DMS 273 (cell line): ENCODE measurements at regions not wholly inside any gene's neighbourhood (a gene's known extent, or its start where the extent isn't known, plus 50 kb on each side); places are given as distances from the start of the nearest gene placed in this dataset.
"Not testable (repeated sequence)": the region's sequence is repeated elsewhere in the genome, so short reads cannot be mapped to it uniquely, and the experiment has no call there.

ENCODE experiments used
- DNase-seq: peaks from one replicate; lab custom pipeline; 2025; ENCODE audit not compliant: unreplicated experiment; lab: John Stamatoyannopoulos, UW

DNA sequence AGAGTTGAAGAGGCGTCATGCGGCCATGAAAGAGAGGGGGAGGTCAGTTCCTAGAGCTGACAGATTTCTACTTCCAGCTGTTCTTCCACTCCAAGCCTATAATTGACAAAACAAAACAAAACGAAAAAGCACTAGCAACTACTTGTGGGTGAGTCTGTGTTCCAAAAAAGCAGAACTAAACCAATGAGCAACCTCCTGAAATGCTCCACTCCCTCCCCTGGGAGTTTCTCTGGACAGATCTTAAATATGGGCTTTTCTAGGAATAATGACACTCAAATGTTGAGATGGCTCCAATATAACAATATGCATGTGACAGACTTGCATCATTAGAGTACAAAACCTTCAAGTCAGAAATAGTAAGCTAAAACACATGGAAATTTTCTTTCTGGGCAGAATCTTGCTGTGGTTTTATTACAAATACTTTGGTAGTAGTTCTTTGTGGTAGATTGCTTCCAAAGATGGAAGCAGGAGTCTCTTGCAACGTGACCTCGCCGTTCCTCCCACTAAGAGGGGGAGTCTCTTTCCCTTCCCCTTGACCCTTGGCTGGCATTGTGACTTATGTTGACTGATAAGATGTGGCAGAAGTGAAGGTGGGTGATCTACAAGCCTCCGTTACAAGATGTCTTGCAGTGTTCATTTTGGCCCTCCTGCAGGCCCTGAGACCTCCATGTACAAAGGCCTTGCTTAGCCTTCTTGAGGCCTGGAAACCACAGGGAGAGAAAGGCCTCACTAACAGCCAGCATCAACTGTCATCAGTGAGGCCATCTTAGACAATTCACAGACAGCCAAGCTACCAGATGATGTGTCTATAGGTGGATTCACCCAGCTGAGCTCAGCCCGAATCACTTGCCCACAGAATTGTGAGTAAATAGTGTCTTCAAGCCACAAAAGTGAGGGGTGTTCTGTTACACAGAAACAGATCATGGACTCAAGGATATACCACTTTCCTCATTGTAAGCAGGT is 173.1 kb upstream of the RFC3 start:
- DNase-seq = no peak

DNA sequence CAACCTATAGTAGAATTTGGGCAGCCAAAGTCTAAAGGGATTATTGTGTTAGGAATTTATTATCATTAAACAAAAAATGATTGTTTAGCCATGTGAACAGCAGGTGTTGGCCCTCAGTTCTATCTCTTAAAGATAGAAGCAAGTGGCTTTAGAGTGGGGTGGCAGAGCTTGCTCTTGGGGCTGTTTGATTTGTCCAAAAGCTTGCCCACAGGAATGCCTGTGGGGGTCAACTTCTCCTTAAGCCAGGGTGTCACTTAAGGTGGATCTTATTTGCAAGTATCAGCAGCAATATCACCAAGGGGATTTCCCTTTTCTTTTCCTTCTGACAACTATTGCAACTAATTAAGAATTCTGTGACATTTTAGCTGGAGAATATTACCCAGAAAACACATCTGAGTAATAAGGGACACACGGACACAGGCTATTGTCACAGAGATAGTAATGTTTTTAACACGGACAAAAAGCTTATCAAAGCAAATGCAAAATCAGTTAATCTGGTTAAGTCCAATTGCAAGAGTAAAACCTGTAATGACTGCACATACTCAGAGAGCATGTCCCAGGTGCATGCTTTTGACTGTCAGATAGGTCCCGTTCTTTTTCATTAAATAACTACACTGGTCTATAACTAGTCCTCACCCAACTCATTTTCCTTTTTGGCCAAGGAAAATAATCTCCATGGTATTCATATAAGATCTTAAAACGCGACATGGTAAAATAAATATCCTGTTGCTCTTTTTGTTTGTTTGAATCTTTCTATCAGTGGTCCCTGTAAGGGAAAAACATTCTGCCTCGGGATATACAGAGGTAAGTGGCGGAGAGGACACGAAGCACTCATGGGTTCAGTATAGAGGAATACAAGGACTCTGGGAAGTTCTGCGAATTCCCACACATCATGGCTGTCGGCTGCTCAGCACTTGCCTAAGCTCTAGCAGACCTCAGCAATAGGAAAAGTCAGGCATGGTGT is 172.1 kb upstream of the RFC3 start:
- no peak for DNase-seq

DNA sequence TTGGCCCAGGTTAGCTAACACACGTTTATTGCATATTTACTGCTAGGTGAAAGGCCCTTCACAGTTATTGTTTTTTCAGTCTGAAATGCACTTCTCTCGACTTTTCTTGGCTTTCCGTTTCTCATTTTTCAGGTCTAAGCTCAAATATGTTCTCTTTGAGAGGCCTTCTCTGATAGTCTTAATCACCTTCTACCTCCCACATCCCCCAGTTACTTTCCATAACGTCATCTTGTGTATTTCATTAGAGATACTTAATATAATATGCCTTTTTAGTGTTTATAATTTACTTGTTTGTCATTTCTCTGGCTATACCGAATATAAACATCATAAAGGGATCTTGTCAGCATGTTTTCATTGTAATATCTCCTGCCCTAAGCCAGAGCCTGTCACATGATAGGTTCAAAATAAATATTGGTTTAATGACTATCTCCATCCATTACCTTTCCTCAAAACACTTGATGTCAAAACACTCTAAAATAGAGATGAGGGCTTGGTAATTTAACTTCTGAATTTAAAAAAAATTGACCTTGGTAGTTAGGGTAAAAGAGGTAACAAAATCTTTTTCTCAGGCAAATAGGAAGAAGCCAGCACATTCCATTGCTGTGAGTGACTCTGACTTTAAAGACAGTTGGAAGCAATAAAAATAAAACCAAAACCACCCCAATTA is 168.6 kb upstream of the RFC3 start:
- DNase-seq = no peak

DNA sequence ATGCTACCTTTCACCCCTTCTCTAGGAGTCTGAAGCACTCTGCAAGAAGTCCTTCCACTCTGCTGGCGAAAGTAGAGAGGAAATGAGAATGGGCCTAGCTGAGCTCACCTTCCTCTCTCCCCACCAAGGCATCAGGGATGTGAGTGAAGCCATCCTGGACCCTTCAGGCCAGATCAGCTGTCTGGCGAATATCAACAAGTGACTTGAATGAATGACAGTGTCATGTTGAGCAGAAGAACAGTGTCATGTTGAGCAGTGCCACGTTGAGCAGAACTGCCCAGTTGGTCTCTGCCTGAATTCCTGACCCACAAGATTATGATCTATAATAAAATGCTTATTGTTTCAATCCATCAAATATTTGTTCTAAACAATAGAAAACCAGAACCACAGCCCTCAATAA is 166.2 kb upstream of the RFC3 start:
- no peak for DNase-seq

DNA sequence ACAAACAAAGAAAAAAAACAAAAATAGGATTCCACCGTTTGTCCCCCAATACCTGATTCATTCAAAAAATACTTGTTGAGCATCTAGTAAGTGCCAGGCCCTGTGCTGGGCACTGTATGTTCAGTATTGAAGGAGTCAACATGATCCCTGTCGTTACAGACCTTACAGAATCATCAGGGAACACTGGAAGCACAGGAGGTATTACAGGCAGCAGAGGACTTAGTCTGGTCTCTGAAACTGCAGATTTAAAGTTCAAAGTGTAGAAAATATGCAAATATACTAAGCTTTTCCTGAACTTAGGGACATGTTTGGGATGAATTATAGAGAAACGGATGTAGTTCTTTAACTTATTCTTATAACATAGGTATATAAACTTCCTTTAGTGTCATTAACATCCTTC is 160.7 kb upstream of the RFC3 start:
- no peak for DNase-seq

DNA sequence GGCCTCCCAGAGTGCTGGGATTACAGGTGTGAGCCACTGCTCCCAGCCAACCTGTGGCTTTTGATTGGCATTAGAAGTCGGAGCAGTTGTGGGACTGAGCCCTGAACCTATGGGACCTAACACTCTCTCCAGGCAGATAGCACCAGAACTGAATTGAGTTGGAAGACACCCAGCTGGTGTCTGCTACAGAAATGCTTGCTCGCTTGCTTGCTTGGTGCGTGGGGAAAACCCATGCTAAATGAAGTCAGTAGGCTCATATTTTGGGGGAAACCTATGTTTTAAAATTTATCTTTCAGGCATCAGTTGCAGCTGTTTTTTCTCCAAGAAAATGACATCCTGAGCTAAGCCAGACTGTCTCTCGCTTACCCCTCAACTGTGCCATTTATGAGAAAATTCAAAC is 158.5 kb upstream of the RFC3 start:
- no peak for DNase-seq

DNA sequence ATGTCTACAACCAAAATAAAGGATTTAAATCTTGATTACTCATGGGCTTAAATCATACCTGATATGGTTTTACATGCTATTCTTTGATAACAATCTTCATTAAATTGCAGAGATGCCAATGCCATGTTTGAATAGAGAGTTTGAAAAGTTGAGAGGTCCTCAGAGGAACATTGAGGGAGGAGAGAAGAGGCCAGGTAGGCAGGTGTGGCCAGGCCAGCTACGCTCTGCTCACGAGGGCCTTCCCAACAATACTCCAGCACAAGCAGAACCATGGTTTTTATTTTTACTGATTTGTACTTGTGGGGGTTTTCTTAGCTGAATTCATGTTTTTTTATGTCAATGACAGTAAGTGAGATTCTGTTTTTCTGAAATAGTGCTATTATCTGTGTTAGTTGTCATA is 158.1 kb upstream of the RFC3 start:
- no peak for DNase-seq

DNA sequence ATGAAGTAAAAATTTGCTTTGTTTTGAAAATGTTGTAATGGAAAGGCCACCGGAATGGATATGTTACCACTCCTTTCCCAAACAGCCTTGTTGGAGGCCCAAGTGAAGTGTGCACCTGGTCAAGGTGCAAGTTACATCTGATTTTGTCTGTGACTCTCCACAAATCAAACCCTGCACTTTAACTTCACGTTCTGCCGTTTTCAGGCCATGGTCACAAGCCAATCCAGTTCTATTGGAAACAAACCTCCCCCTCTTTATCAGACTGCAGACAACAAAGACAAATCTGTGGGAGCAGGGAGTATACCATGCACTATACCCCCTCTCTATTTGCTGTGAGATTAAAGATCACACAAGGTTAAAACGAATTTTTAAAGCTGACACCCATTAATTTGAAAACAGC is 155.6 kb upstream of the RFC3 start:
- DNase-seq = no peak

DNA sequence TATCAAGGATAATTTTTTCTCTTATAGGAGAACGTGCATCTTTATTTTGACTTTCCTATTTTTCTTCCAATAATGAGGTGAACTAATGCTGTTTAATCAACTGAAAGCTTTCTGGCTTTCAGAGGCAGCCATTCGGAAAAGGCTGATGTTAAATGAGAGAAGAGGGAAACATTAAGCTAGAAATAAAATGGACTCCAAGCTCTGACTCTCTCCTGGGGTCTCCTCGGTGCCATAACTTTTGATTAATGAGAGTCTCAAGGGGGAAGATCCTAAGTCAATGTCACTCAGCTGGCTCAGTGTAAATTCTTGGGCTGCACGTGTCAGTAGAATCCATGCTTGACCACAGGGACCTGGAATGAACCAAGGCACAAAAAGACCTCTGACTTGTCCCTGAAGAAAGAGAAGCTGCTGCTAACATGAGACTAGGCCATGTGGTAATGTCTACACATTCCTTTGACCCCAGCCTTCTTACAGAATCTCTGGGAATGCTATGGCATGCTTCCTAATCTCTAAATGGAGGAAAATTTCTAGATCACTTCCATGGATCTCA is 152.2 kb upstream of the RFC3 start:
- DNase-seq = no peak

DNA sequence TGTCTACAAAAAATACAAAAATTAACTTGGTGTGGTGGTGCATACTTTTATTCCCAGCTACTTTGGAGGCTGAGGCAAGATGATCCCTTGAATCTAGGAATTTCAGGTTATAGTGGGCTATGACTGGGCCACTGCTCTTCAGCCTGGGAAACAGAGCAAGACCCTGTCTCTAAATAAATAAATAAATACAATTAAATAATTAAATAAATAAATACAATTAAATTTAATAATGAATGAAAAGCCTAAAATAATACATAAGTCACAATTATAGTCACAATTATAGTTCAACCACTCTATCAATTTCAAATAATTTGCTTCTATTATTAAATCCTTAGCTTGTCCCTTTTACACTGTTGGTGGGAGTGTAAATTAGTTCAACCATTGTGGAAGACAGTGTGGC is 146.4 kb upstream of the RFC3 start:
- DNase-seq = no peak

DNA sequence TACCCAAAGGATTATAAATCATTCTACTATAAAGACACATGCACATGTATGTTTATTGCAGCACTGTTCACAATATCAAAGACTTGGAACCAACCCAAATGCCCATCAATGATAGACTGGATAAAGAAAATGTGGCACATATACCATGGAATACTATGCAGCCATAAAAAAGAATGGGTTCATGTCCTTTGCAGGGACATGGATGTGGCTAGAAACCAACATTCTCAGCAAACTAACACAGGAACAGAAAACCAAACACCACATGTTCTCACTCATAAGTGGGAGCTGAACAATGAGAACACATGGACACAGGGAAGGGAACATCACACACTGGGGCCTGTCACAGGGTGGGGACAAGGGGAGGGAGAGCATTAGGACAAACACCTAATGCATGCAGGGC is 145.9 kb upstream of the RFC3 start:
- DNase-seq = not testable (repeated sequence)

DNA sequence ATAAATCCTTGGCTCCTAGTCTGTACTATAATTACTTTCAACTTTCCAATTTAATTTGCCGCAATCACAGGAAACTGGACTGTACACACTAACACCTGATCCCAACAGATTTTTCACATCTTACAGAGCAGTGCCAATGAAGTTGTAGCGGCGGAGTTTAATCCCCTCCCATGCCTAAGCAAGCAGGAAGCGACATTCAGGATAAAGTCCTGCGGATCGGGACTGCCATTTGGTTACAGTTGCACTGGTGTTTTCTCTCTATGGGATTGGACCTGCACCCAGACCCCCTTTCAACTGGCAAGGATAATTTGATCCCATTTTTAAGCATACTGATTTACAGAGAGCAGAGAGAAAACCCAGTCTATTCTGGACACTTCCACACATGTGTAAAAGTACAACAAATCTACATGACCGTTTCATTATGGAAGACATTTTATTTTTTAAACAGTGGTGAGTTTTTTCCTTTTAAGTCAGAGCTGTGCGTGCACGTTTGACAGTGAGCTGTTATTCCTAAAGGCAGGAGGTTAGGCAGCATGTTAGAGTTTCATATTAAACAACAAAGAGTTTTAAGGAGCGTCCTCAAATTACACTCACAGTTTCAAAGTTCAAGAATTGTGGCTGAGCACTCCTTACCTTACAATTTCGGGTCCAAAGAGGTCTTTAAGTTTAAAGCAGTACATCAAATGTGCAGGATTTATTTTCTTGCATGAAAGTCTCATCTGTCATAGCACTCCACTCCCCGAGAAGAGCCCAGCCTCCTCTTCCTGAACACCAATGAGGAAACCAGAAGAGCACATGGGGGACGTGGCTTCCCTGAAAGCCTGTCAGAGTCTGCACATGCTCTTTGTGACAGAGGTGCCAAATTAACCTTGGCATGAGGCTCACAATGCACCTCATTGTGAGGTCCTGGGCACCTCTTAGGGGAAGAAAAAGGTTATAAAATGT is 141.6 kb upstream of the RFC3 start:
- peak; percentile 64 for DNase-seq

DNA sequence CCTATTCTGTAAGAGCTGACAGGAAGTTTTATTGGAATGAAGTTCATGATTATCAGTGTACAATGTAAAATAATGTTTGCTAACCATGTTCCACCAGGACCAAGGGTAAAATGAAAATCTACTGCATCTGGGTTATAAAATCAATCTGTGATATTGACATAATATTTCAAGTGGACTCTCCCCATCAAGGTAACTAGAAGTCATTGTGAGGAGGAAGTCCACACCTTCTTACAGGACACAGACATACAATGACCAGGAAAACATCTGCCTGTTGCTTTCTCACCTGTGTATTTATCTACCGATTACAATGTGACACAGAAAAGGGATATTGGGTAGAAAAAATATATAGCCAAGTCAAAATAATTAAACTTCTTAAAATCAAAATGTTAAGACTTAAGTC is 140.7 kb upstream of the RFC3 start:
- no peak for DNase-seq

DNA sequence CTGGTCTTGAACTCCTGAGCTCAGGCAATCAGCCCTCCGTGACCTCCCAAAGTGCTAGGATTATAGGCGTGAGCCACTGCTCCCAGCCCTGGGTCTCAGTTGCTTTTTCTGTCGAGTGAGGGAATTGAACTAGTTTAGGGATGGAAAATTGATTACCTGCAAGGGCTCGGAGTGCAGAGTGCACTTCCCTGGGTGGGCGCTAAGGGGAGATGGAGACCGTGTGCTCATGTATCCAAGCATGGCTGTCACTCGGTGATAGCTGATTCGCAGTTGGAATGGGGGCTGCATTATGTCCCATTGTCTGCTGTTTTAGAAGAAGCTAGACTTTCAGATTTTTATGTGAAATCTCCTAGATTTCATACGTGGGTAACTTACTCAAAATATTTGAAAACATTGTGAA is 139.9 kb upstream of the RFC3 start:
- DNase-seq = no peak

DNA sequence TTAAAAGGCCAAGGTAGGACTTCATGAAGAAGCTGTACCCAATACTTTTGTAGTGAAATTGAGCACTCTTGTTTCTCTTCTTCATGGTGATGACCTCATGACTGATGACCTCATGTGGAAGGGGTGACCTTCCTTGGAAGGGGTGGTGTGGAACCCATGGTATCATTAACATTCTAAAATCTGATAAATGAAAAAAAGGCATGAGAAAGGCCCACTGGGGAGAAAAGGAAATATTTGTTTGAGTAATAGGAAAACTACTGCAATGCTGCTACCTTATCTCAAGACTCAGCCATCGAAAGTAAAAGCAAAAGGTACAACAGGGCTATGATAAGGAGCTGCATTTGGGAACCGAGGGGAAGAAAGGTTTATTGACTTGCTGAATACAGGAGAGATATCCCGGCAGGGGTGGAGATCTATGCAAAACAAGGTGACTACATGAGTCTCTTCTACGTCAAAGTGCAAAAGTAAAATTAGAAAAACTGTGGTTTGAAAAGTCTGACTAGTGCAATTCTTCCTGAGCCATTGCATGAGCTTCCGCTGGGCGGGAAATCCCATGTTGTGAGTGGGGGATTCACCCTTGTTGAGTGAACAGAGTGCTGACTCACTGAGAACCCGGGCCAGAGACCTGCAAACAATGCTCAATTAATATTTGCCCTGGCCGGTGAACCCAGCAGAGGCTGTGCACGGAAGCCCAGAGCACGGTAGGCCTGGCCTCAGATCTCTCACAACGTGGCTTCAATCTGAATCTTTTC is 138.9 kb upstream of the RFC3 start:
- no peak for DNase-seq

DNA sequence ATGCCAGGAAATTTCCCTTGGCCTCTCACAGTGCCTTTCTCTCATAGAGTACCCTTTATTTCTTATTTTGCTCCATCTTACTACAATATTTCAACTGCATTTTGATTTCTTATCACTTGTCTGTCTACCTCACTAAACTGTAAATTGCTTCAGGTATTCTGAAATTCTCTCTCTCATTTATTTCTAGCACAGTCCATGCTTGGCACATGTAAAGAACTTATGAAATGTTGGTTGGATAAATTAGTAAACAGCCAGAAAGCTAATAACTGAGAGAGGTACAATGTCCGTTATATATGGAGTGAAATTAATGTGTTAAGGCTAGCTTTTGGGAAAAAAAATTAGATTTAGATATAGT is 138.3 kb upstream of the RFC3 start:
- DNase-seq = no peak

DNA sequence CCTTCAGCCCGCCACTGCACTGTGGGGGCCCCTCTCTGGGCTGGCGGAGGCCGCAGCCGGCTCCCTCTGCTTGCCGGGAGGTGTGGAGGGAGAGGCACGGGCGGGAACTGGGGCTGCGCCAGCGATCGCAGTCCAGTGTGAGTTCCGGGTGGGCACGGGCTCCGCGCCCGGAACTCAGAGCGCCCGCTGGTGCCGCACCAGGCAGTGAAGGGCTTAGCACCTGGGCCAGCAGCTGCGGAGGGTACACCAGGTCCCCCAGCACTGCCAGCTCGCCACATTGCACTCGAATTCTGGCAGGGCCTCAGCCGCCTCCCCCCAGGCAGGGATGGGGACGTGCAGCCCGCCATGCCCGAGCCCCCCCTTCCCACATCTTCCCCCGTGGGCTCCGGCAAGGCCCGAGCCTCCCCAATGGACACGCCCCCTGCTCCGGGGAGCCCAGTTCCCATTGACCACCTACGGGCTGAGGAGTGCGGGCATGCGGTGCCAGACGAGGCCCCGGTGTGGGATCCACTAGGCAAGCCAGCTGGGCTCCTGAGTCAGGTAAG is 135.9 kb upstream of the RFC3 start:
- DNase-seq = no peak

DNA sequence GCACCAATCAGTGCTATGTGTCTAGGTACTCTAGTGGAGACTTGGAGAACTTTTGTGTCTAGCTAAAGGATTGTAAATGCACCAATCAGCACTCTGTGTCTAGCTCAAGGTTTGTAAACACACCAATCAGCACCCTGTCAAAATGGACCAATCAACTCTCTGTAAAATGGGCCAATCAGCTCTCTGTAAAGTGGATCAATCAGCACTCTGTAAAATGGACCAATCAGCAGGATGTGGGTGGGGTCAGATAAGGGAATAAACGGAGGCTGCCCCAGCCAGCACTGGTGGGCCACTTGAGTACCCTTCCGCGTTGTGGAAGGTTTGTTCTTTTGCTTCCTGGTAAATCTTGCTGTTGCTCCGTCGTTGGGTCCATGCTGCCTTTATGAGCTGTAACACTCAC is 135.3 kb upstream of the RFC3 start:
- not testable (repeated sequence) for DNase-seq

DNA sequence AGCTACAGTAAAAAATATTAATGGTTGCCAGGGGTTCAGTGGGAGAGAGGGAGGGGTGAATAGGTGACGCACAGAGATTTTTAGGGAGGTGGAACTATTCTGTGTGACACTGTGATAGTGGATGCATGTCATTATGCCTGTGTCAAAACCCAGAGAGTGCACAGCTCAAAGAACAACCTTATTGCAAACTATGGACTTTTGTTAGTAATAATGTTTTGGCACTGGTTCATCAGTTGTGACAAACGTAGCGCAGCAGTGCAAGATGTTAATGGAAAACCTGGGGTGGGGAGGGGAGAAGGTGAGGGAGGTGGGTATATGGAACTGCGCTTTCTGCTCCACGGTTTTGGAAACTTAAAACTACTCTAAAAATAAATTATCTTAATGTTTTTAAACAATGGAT is 134.6 kb upstream of the RFC3 start:
- DNase-seq = no peak
